SK-N-SH (cell line): ENCODE measurements at regions not wholly inside any gene's neighbourhood (a gene's known extent, or its start where the extent isn't known, plus 50 kb on each side); places are given as distances from the start of the nearest gene placed in this dataset.

Experiments
- CTCF ChIA-PET: fragments of 300-600, 350-600 bp; formaldehyde crosslinking; extraction: SDS; loops from one replicate; lab custom pipeline; 2021; lab: Yijun Ruan, JAX
- POLR2A ChIA-PET: fragments of 350-600 bp; sonication (Branson Sonifier 250); formaldehyde crosslinking; extraction: SDS; loops from one replicate; lab custom pipeline; 2020; ENCODE audit warnings: antibody characterized with exemption, inconsistent platforms; lab: Yijun Ruan, JAX
- DNase-seq: peaks from one replicate; pipeline ENCODE4 v3.0.0; 2012
- H2AFZ ChIP-seq: fragments of 200-600 bp; sonication (generic); 2 replicates; pipeline ENCODE4 v1.8.1; 2016; ENCODE audit warnings: antibody characterized with exemption, mild to moderate bottlenecking, low read depth
- H3F3A ChIP-seq: fragments of 200-600 bp; sonication (generic); replicated peaks from 2 replicates; pipeline ENCODE3; 2016; ENCODE audit warnings: antibody characterized with exemption, mild to moderate bottlenecking; ENCODE audit not compliant: insufficient read depth
- H3K27ac ChIP-seq, 2 experiments: fragments of 200-500 bp in 1 of 2; fragments of 200-600 bp in 1 of 2; sonication (Bioruptor generic) in 1 of 2; sonication (generic), shearing (Covaris generic) in 1 of 2; 2 replicates each; pipeline versions ENCODE4 v1.5.1 to v1.6.1; 2014 to 2016; ENCODE audit warnings: low read depth in 2 of 2, inconsistent platforms in 1 of 2, low read length in 1 of 2, mild to moderate bottlenecking in 1 of 2, mixed read lengths in 1 of 2
- H3K27me3 ChIP-seq: fragments of 200-600 bp; sonication (generic), shearing (Covaris generic); 2 replicates; pipeline ENCODE4 v1.6.1; 2016; ENCODE audit warnings: mixed run types; ENCODE audit not compliant: insufficient read depth
- H3K36me3 ChIP-seq, 2 experiments: fragments of 200-500 bp in 1 of 2; fragments of 200-600 bp in 1 of 2; sonication (Bioruptor generic) in 1 of 2; sonication (generic) in 1 of 2; replicated peaks in 1 of 2; 2 replicates each; pipeline versions ENCODE3 to v1.5.1; 2014 to 2016; ENCODE audit warnings: low read length in 1 of 2, mild to moderate bottlenecking in 1 of 2; ENCODE audit not compliant: insufficient read depth in 2 of 2, control insufficient read depth in 1 of 2
- H3K4me1 ChIP-seq, 2 experiments: fragments of 200-500 bp in 1 of 2; fragments of 200-600 bp in 1 of 2; sonication (Bioruptor generic) in 1 of 2; sonication (generic), shearing (Covaris generic) in 1 of 2; 2 replicates each; pipeline versions ENCODE4 v1.5.1 to v1.6.1; 2014 to 2016; ENCODE audit warnings: low read depth in 1 of 2, low read length in 1 of 2, mixed run types in 1 of 2; ENCODE audit not compliant: insufficient read depth in 2 of 2, control insufficient read depth in 1 of 2
- H3K4me2 ChIP-seq: fragments of 200-600 bp; sonication (generic), shearing (Covaris generic); 2 replicates; pipeline ENCODE4 v1.6.1; 2017; ENCODE audit warnings: mixed run types
- H3K4me3 ChIP-seq, 2 experiments: fragments of 200-500 bp in 1 of 2; fragments of 200-600 bp in 1 of 2; sonication (Bioruptor generic) in 1 of 2; sonication (generic), shearing (Covaris generic) in 1 of 2; 2 replicates each; pipeline versions ENCODE4 v1.5.1 to v1.8.1; 2014 to 2016; ENCODE audit warnings: low read depth in 2 of 2, inconsistent platforms in 1 of 2, low read length in 1 of 2, mild to moderate bottlenecking in 1 of 2, mixed read lengths in 1 of 2, moderate library complexity in 1 of 2
- H3K79me2 ChIP-seq: fragments of 200-600 bp; sonication (generic); 2 replicates; pipeline ENCODE4 v1.8.1; 2017; ENCODE audit warnings: mild to moderate bottlenecking; ENCODE audit not compliant: insufficient read depth
- H3K9ac ChIP-seq: fragments of 200-600 bp; sonication (generic); 2 replicates; pipeline ENCODE4 v1.6.1; 2017; ENCODE audit warnings: mixed run types
- H3K9me2 ChIP-seq: fragments of 200-600 bp; sonication (generic); 2 replicates; pipeline ENCODE4 v1.6.1; 2017; ENCODE audit warnings: mixed run types
- H3K9me3 ChIP-seq: fragments of 200-600 bp; sonication (generic); 2 replicates; pipeline ENCODE4 v1.6.1; 2017; ENCODE audit warnings: mixed run types, mild to moderate bottlenecking, moderate library complexity
- H4K20me1 ChIP-seq: fragments of 200-600 bp; sonication (generic); 2 replicates; pipeline ENCODE4 v1.6.1; 2017; ENCODE audit warnings: mild to moderate bottlenecking, mixed run types; ENCODE audit not compliant: insufficient read depth
- JUND ChIP-seq: IDR thresholded peaks from 2 replicates; pipeline ENCODE4 v1.4.0; 2012
- MAX ChIP-seq: IDR thresholded peaks from 2 replicates; pipeline ENCODE4 v1.4.0; 2012; ENCODE audit warnings: low read depth
- MEF2A ChIP-seq: IDR thresholded peaks from 2 replicates; pipeline ENCODE4 v1.4.0; 2012; ENCODE audit warnings: low read depth, borderline replicate concordance
- MXI1 ChIP-seq: IDR thresholded peaks from 2 replicates; pipeline ENCODE4 v1.6.1; 2012; ENCODE audit warnings: mild to moderate bottlenecking, low read depth, low read length, improper control_type of control experiment
- NRF1 ChIP-seq: IDR thresholded peaks from 2 replicates; pipeline ENCODE4 v1.6.1; 2012; ENCODE audit warnings: low read depth, mild to moderate bottlenecking, low read length
- PBX3 ChIP-seq: IDR thresholded peaks from 2 replicates; pipeline ENCODE4; 2012
- POLR2AphosphoS5 ChIP-seq: IDR thresholded peaks from 2 replicates; pipeline ENCODE4 v1.6.1; 2012; ENCODE audit warnings: low read depth, low read length
- RAD21 ChIP-seq: IDR thresholded peaks from 2 replicates; pipeline ENCODE4 v1.6.1; 2012; ENCODE audit warnings: mild to moderate bottlenecking, low read length
- RCOR1 ChIP-seq: fragments of 150-350 bp; IDR thresholded peaks from 2 replicates; pipeline ENCODE4 v1.6.1; 2017; ENCODE audit warnings: antibody characterized with exemption, low read length
- RFX5 ChIP-seq: IDR thresholded peaks from 2 replicates; pipeline ENCODE4 v1.6.1; 2012; ENCODE audit warnings: mild to moderate bottlenecking, improper control_type of control experiment, low read length
- RXRA ChIP-seq: IDR thresholded peaks from 2 replicates; pipeline ENCODE4 v1.4.0; 2012; ENCODE audit warnings: low read depth, mild to moderate bottlenecking, borderline replicate concordance
- SMC3 ChIP-seq: IDR thresholded peaks from 2 replicates; pipeline ENCODE4 v1.6.1; 2012; ENCODE audit warnings: low read depth, low read length, improper control_type of control experiment
- TCF12 ChIP-seq: IDR thresholded peaks from 2 replicates; pipeline ENCODE4 v1.4.0; 2012
- TEAD4 ChIP-seq: IDR thresholded peaks from 2 replicates; pipeline ENCODE4 v1.4.0; 2012; ENCODE audit warnings: mild to moderate bottlenecking, borderline replicate concordance; ENCODE audit not compliant: insufficient read depth
- USF2 ChIP-seq: fragments of 150-350 bp; IDR thresholded peaks from 2 replicates; pipeline ENCODE4 v1.6.1; 2017; ENCODE audit warnings: antibody characterized with exemption, low read length, low read depth, borderline replicate concordance
- WGBS: methylation state at CpG from one replicate; pipeline ENCODE4 v1.1.6; 2017; ENCODE audit warnings: low lambda C conversion rate; 5-methylcytosine and 5-hydroxymethylcytosine counted together

DNA sequence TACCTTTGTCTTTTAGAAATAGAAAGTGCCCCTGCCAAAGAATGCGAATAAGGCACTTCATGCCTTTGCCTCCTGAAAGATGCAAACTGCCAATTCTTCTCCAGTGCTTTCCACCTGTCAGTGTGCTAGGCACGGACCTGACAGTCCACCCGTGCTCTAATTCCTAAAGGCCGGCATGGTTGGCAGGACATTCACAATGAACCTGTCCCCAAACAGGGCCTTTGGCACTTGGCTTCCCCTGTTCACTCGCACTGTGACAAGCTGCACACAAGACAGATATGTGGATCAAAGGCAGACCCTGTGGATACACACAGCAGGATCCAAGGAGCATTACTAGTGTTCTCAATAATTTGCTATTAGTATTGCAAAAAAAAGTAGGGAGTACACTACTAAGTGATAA lies 505.7 kb upstream of the AGTR1 start:
- no peak for TF ChIP-seq PBX3
- TF ChIP-seq MXI1, result no peak
- TF ChIP-seq MAX, result no peak
- TF ChIP-seq RXRA, result no peak
- Histone ChIP-seq H3K9ac (no peak overlapping the region), H3K79me2 (no peaks in the 10 kb centered on the region), H3K27ac (no peak overlapping the region), H3K36me3 (no peaks in the 10 kb centered on the region), H3K4me1 (no peaks in the 10 kb centered on the region; a peak in 1 of 4 replicates), H3K4me3 (no peak overlapping the region), H3K4me2 (no peak overlapping the region), H3K9me3 (no peaks in the 10 kb centered on the region), H3K9me2 (no peaks in the 10 kb centered on the region), H3F3A (no peaks in the 10 kb centered on the region), H3K27me3 (no peaks in the 10 kb centered on the region), H2AFZ (no peak overlapping the region), H4K20me1 (no peaks in the 10 kb centered on the region)
- WGBS, result 78% methylated on average over 5 of the region's 5 CpGs
- CTCF ChIA-PET, result no interaction called here
- no peak for DNase-seq
- POLR2A ChIA-PET, result no interaction called here

GRCh38 chr3:148197061-148197460 lies 500.6 kb upstream of the AGTR1 start:
- no peak overlapping the region for H3K4me3 ChIP-seq
- no peak overlapping the region for H3K27ac ChIP-seq
- H2AFZ ChIP-seq, result no peak overlapping the region
- DNase-seq, result no peak
- CTCF ChIA-PET, result no interaction called here
- H3K4me1 ChIP-seq, result no peaks in the 10 kb centered on the region
- POLR2A ChIA-PET, result no interaction called here
- no peaks in the 10 kb centered on the region for H3F3A ChIP-seq
- no peak overlapping the region for H3K4me2 ChIP-seq
- H3K79me2 ChIP-seq, result no peaks in the 10 kb centered on the region
- no peaks in the 10 kb centered on the region for H3K9me3 ChIP-seq
- TF ChIP-seq RAD21 (no peak), TCF12 (no peak), RCOR1 (no peak), RFX5 (no peak), JUND (no peak), SMC3 (no peak), RXRA (no peak), MEF2A (no peak), USF2 (no peak), TEAD4 (no peak), POLR2AphosphoS5 (no peak), NRF1 (no peak)
- H3K9ac ChIP-seq, result no peak overlapping the region
- no peaks in the 10 kb centered on the region for H4K20me1 ChIP-seq
- H3K36me3 ChIP-seq, result no peaks in the 10 kb centered on the region
- no peaks in the 10 kb centered on the region for H3K9me2 ChIP-seq
- 54% methylated on average over 3 of the region's 3 CpGs for WGBS
- H3K27me3 ChIP-seq, result no peaks in the 10 kb centered on the region
